Right atrium auricular region (tissue), 2 donors: ENCODE measurements at regions not wholly inside any gene's neighbourhood (a gene's known extent, or its start where the extent isn't known, plus 50 kb on each side); places are given as distances from the start of the nearest gene placed in this dataset.

ENCODE experiments used
- DNase-seq: peaks from one replicate; pipeline ENCODE4 v3.0.0-alpha.2; 2019; ENCODE audit warnings: low spot score
- H3K27ac ChIP-seq, 2 donors: fragments of 200-600 bp; sonication (generic); 1 replicate in 1 of 2; 2 replicates in 1 of 2; pipeline ENCODE4 v1.5.1; 2016 to 2019
- H3K27me3 ChIP-seq, 2 donors: fragments of 200-600 bp; sonication (generic); one replicate each; pipeline versions ENCODE4 v1.5.1 to v1.6.0; 2017 to 2019
- H3K36me3 ChIP-seq: fragments of 200-600 bp; sonication (generic); one replicate; pipeline ENCODE4 v1.5.1; 2016
- H3K4me1 ChIP-seq, 2 donors: fragments of 200-600 bp; sonication (generic); one replicate each; pipeline versions ENCODE4 v1.5.1 to v1.6.0; 2017 to 2019
- H3K4me3 ChIP-seq, 2 donors: fragments of 200-600 bp; sonication (generic); 1 replicate in 1 of 2; 2 replicates in 1 of 2; pipeline ENCODE4 v1.5.1; 2017 to 2019; ENCODE audit warnings: mild to moderate bottlenecking in 1 of 2, moderate library complexity in 1 of 2
- H3K9me3 ChIP-seq, 2 donors: fragments of 200-600 bp; sonication (generic); one replicate each; pipeline ENCODE4 v1.5.1; 2019
- CTCF ChIP-seq, 2 donors: fragments of 200-600 bp; sonication (generic); IDR thresholded peaks; one replicate each; pipeline ENCODE4 v1.5.1; 2019; ENCODE audit warnings: antibody characterized with exemption in 2 of 2

DNA sequence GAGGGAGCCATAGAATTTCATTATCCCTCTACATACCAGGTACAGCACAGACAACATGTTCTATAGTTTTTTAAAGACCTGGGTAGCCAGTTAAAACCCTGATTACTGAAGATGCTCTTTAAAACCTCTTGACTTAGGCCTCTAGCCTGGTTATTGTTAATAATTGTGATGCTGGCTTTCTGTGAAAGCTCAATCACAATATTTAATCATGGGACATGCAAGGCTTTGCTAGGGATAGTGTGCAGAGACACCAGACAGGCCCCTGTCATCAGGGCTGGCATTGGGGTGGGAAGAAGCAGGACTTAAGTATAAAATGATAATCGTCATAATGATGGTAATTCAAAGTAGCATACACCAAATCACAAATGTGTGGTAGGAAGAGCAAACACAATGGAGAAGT lies 274.4 kb downstream of the PTBP2 start:
- Histone ChIP-seq H3K4me3 (no peak overlapping the region), H3K27ac (peak overlapping the region; percentile 74 to 87), H3K36me3 (no peaks in the 10 kb centered on the region), H3K27me3 (no peaks in the 10 kb centered on the region), H3K9me3 (no peaks in the 10 kb centered on the region), H3K4me1 (peaks cover 0 to 27% of the 10 kb centered on the region in 2 donors)
- no peak for TF ChIP-seq CTCF (IDR thresholded peaks at IDR 0.05)
- DNase-seq: no peak

- TF ChIP-seq CTCF (IDR thresholded peaks at IDR 0.05): no peak
- Histone ChIP-seq H3K4me1 (peaks cover 0 to 25% of the 10 kb centered on the region in 2 donors), H3K9me3 (no peaks in the 10 kb centered on the region), H3K27me3 (no peaks in the 10 kb centered on the region), H3K27ac (peak overlapping the region; percentile 74 to 87), H3K4me3 (no peak overlapping the region), H3K36me3 (no peaks in the 10 kb centered on the region)
- no peak for DNase-seq
These were observed 276.1 kb downstream of the PTBP2 start for GRCh38 chr1:96997717-96998116.

GRCh38 chr1:96998466-96998865 lies 276.9 kb downstream of the PTBP2 start:
- H3K27ac ChIP-seq: peak overlapping the region in 1 of 2 donors; percentile 87
- H3K9me3 ChIP-seq: no peaks in the 10 kb centered on the region
- H3K4me3 ChIP-seq: no peak overlapping the region
- DNase-seq: no peak
- H3K4me1 ChIP-seq: peaks cover 0 to 20% of the 10 kb centered on the region in 2 donors
- no peaks in the 10 kb centered on the region for H3K27me3 ChIP-seq
- TF ChIP-seq CTCF (IDR thresholded peaks at IDR 0.05): no peak
- no peaks in the 10 kb centered on the region for H3K36me3 ChIP-seq

DNA sequence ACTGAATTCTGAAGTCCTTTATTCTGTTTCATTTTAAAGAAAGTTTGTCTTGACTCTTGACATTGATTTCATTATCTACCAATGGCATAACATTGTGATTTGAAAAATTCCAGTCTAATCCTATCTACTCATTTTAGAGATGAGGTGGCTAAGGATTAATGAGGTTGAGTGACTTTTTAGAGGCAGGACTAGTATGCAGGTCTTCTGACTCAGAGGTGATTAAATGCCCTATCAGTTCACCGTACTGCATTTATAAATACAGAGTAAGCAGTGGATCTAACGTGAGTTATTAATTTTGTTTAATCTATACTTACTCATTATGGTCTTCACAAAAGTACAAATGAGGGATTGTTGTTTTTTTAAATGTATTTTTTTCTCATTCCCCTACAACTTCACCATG lies 277.6 kb downstream of the PTBP2 start:
- Histone ChIP-seq H3K27ac (no peak overlapping the region), H3K36me3 (no peaks in the 10 kb centered on the region), H3K27me3 (no peaks in the 10 kb centered on the region), H3K9me3 (no peaks in the 10 kb centered on the region), H3K4me3 (no peak overlapping the region), H3K4me1 (peaks cover 0 to 20% of the 10 kb centered on the region in 2 donors)
- TF ChIP-seq CTCF (IDR thresholded peaks at IDR 0.05): no peak
- DNase-seq: no peak

- no peak overlapping the region for H3K4me3 ChIP-seq
- no peak for DNase-seq
- no peak for TF ChIP-seq CTCF (IDR thresholded peaks at IDR 0.05)
- H3K27ac ChIP-seq: no peak overlapping the region
- H3K9me3 ChIP-seq: no peaks in the 10 kb centered on the region
- no peaks in the 10 kb centered on the region for H3K27me3 ChIP-seq
- H3K4me1 ChIP-seq: peaks cover 0 to 8% of the 10 kb centered on the region in 2 donors
- no peaks in the 10 kb centered on the region for H3K36me3 ChIP-seq
These were observed 282.5 kb downstream of the PTBP2 start for GRCh38 chr1:97004054-97004453.

DNA sequence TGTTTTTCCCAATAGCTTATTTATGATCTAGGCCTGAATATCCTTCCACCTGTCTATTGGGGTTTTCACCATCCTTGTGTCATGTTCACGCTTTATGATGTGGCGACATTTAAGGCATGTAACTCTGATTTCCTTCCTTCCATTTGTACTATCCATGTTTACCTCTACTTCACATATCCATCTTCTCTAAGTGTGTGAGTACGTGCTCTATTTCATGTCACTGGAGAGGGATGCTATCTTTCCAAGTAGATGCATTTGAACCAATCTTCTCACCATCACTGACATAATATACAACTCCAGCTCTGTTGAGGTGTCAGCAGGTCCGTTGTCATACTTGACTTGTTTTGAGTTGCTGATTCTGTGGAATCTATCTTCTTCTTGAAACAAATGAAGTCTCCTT lies 283.2 kb downstream of the PTBP2 start:
- no peak overlapping the region for H3K27ac ChIP-seq
- TF ChIP-seq CTCF (IDR thresholded peaks at IDR 0.05): no peak
- peaks cover 0 to 8% of the 10 kb centered on the region in 2 donors for H3K4me1 ChIP-seq
- no peaks in the 10 kb centered on the region for H3K27me3 ChIP-seq
- H3K9me3 ChIP-seq: no peaks in the 10 kb centered on the region
- no peak for DNase-seq
- no peaks in the 10 kb centered on the region for H3K36me3 ChIP-seq
- H3K4me3 ChIP-seq: no peak overlapping the region
